Endothelial cell of umbilical vein (primary cell): ENCODE measurements at regions not wholly inside any gene's neighbourhood (a gene's known extent, or its start where the extent isn't known, plus 50 kb on each side); places are given as distances from the start of the nearest gene placed in this dataset.

Experiments used
- BruUV-seq: library from RNA; stranded (reverse); fragments of 400-500 nt; replicated peaks from 2 replicates; lab custom pipeline; 2021; lab: Mats Ljungman, UMichigan
- CTCF ChIA-PET: fragments of 300-600, 350-600 bp; sonication (Branson Sonifier 250); formaldehyde crosslinking; loops from one replicate; lab custom pipeline; 2021; ENCODE audit warnings: antibody characterized with exemption, inconsistent platforms; lab: Charles Lee
- POLR2A ChIA-PET: fragments of 300-600, 350-600 bp; sonication (Branson Sonifier 250); formaldehyde crosslinking; loops from one replicate; lab custom pipeline; 2021; ENCODE audit warnings: antibody characterized with exemption, inconsistent platforms; lab: Charles Lee
- DNase-seq: peaks from one replicate; pipeline ENCODE4 v3.0.0-alpha.2; 2011; ENCODE audit warnings: low read depth, low spot score
- FAIRE-seq: peaks from 2 replicates; lab custom pipeline; 2011; peaks lifted over from hg19 to GRCh38; lab: Jason Lieb, UNC
- H2AFZ ChIP-seq: 2 replicates; pipeline ENCODE4 v1.6.0; 2012; ENCODE audit warnings: low read depth, low read length, control low read depth, inconsistent platforms
- H3K27ac ChIP-seq: 2 replicates; pipeline ENCODE4 v1.5.1; 2011; ENCODE audit warnings: low read depth, mild to moderate bottlenecking, control low read depth, low read length, moderate library complexity; ENCODE audit not compliant: insufficient read depth
- H3K27me3 ChIP-seq, 2 experiments: 2 replicates each; pipeline versions ENCODE4 v1.6.0 to v1.6.1; 2011; ENCODE audit warnings: low read length in 2 of 2, mixed read lengths in 1 of 2; ENCODE audit not compliant: control insufficient read depth in 2 of 2, insufficient read depth in 2 of 2
- H3K36me3 ChIP-seq, 2 experiments: 2 replicates in 1 of 2; 3 replicates in 1 of 2; pipeline ENCODE4 v1.5.1; 2011; ENCODE audit warnings: low read length in 2 of 2, mild to moderate bottlenecking in 1 of 2, moderate library complexity in 1 of 2; ENCODE audit not compliant: control insufficient read depth in 2 of 2, insufficient read depth in 2 of 2; ENCODE audit errors: extremely low read depth in 1 of 2
- H3K4me1 ChIP-seq: 3 replicates; pipeline ENCODE4 v1.5.1; 2011; ENCODE audit warnings: mild to moderate bottlenecking, low read length; ENCODE audit not compliant: control insufficient read depth, insufficient read depth; ENCODE audit errors: extremely low read depth
- H3K4me2 ChIP-seq: 2 replicates; pipeline ENCODE4 v1.6.1; 2011; ENCODE audit warnings: low read length, control low read depth, mixed read lengths; ENCODE audit not compliant: insufficient read depth
- H3K4me3 ChIP-seq, 3 experiments: fragments of 200-600 bp in 1 of 3; sonication (generic), shearing (Covaris generic) in 1 of 3; replicated peaks in 1 of 3; 2 replicates each; pipeline ENCODE4 v1.5.1; 2011 to 2016; ENCODE audit warnings: control low read depth in 3 of 3, low read length in 3 of 3, mild to moderate bottlenecking in 2 of 3, inconsistent platforms in 1 of 3, low read depth in 1 of 3, moderate library complexity in 1 of 3; ENCODE audit not compliant: insufficient read depth in 1 of 3
- H3K79me2 ChIP-seq: 2 replicates; pipeline ENCODE4 v1.6.0; 2012; ENCODE audit warnings: low read length, inconsistent platforms; ENCODE audit not compliant: control insufficient read depth, insufficient read depth
- H3K9ac ChIP-seq: replicated peaks from 2 replicates; pipeline ENCODE3; 2011; ENCODE audit warnings: low read length, control low read depth; ENCODE audit not compliant: insufficient read depth; ENCODE audit errors: extremely low read depth
- H3K9me1 ChIP-seq: replicated peaks from 3 replicates; pipeline ENCODE4 v1.6.0; 2011; ENCODE audit warnings: mild to moderate bottlenecking, low read length; ENCODE audit not compliant: control insufficient read depth, insufficient read depth; ENCODE audit errors: extremely low read depth
- H3K9me3 ChIP-seq: replicated peaks from 2 replicates; pipeline ENCODE4 v1.5.1; 2012; ENCODE audit warnings: low read length, inconsistent platforms; ENCODE audit not compliant: control insufficient read depth, insufficient read depth
- H4K20me1 ChIP-seq: replicated peaks from 2 replicates; pipeline ENCODE3; 2011; ENCODE audit warnings: mild to moderate bottlenecking, low read length; ENCODE audit not compliant: control insufficient read depth, insufficient read depth; ENCODE audit errors: extremely low read depth
- CTCF ChIP-seq, 2 donors: IDR thresholded peaks; 1 replicate in 1 of 2; 2 replicates in 1 of 2; pipeline ENCODE4 v1.5.1; 2011; ENCODE audit warnings: low read length in 2 of 2, mild to moderate bottlenecking in 2 of 2, moderate library complexity in 2 of 2, control low read depth in 1 of 2, inconsistent platforms in 1 of 2, low read depth in 1 of 2; ENCODE audit not compliant: insufficient read depth in 1 of 2; ENCODE audit errors: extremely low read depth in 1 of 2
- EZH2 ChIP-seq: IDR thresholded peaks from 2 replicates; pipeline ENCODE4 v1.6.1; 2012; ENCODE audit warnings: borderline replicate concordance, low read depth, mild to moderate bottlenecking, moderate library complexity, low read length, inconsistent platforms; ENCODE audit not compliant: severe bottlenecking
- FOS ChIP-seq: IDR thresholded peaks from 2 replicates; pipeline ENCODE4 v1.6.1; 2011; ENCODE audit warnings: mild to moderate bottlenecking, low read length, moderate library complexity, borderline replicate concordance; ENCODE audit not compliant: insufficient read depth
- GATA2 ChIP-seq: IDR thresholded peaks from 2 replicates; pipeline ENCODE4 v1.7.0; 2011; ENCODE audit warnings: low read depth, mild to moderate bottlenecking, moderate library complexity, mixed read lengths, low read length; ENCODE audit not compliant: insufficient read length, insufficient read depth
- JUN ChIP-seq: IDR thresholded peaks from 2 replicates; pipeline ENCODE4 v1.6.1; 2011; ENCODE audit warnings: borderline replicate concordance, low read depth; ENCODE audit not compliant: insufficient read length, insufficient read depth
- MAX ChIP-seq: IDR thresholded peaks from 2 replicates; pipeline ENCODE4 v1.6.1; 2011; ENCODE audit not compliant: insufficient read depth, insufficient read length
- MYC ChIP-seq: IDR thresholded peaks from one replicate; pipeline ENCODE4 v1.6.1; 2011; ENCODE audit warnings: mild to moderate bottlenecking, low read depth, low read length
- POLR2A ChIP-seq: IDR thresholded peaks from 2 replicates; pipeline ENCODE4 v1.6.1; 2012; ENCODE audit warnings: low read depth, mild to moderate bottlenecking, control low read depth, low read length
- POLR2AphosphoS5 ChIP-seq: IDR thresholded peaks from 2 replicates; pipeline ENCODE4 v1.6.1; 2012; ENCODE audit warnings: low read depth, mild to moderate bottlenecking, control low read depth, low read length, moderate library complexity; ENCODE audit not compliant: insufficient read depth
- dilution Hi-C: fragments of 300-500 bp; cut with MboI; formaldehyde crosslinking; loops from one replicate; pipeline ENCODE4 v1.15.0; 2019; ENCODE audit warnings: low sequenced_read_pairs; ENCODE audit not compliant: extremely low pct_ligation_motif_present
- intact Hi-C: fragments of 100-400 bp; cut with micrococcal nuclease; formaldehyde crosslinking; loops from one replicate; pipeline ENCODE4 v1.10.0; 2022

- BruUV-seq: no TSS peak
- POLR2A ChIA-PET: no interaction called here
- Histone ChIP-seq H3K4me1 (no peaks in the 10 kb centered on the region), H4K20me1 (no peaks in the 10 kb centered on the region), H3K36me3 (no peaks in the 10 kb centered on the region), H3K9me1 (no peaks in the 10 kb centered on the region), H2AFZ (no peak overlapping the region), H3K9ac (no peak overlapping the region), H3K4me3 (no peak overlapping the region), H3K79me2 (no peaks in the 10 kb centered on the region), H3K27me3 (no peaks in the 10 kb centered on the region), H3K9me3 (no peaks in the 10 kb centered on the region), H3K4me2 (no peak overlapping the region), H3K27ac (no peak overlapping the region)
- DNase-seq: no peak
- TF ChIP-seq MYC (no peak), MAX (no peak)
- dilution Hi-C loops: no loop called here
- CTCF ChIA-PET: no interaction called here
- no peak for FAIRE-seq
- intact Hi-C loops: no loop called here
These were observed 309.1 kb upstream of the CYRIA start for GRCh38 chr2:16974688-16975087.

GRCh38 chr2:16973586-16974286, 308.1 kb upstream of the CYRIA start:
- Histone ChIP-seq H3K9me1 (no peaks in the 10 kb centered on the region), H2AFZ (no peak overlapping the region), H3K4me3 (no peak overlapping the region), H4K20me1 (no peaks in the 10 kb centered on the region), H3K27ac (no peak overlapping the region), H3K4me1 (no peaks in the 10 kb centered on the region), H3K27me3 (no peaks in the 10 kb centered on the region), H3K36me3 (no peaks in the 10 kb centered on the region), H3K9ac (no peak overlapping the region), H3K79me2 (no peaks in the 10 kb centered on the region), H3K9me3 (no peaks in the 10 kb centered on the region), H3K4me2 (no peak overlapping the region)
- no TSS peak for BruUV-seq
- intact Hi-C loops: no loop called here
- ChIA-PET POLR2A (no interaction called here), CTCF (no interaction called here)
- FAIRE-seq (no peak), DNase-seq (no peak)
- dilution Hi-C loops: no loop called here
- TF ChIP-seq CTCF (IDR thresholded peaks at IDR 0.05; ENCODE audit: extremely low read depth in 1 of 2, insufficient read depth in 1 of 2, low read depth in 1 of 2, low read length in 2 of 2) (no peak), MYC (no peak), POLR2AphosphoS5 (no peak), FOS (no peak), EZH2 (no peak), POLR2A (no peak), MAX (no peak), GATA2 (no peak), JUN (no peak)
